ENCODE measurements at regions not wholly inside any gene's neighbourhood (a gene's known extent, or its start where the extent isn't known, plus 50 kb on each side); places are given as distances from the start of the nearest gene placed in this dataset.

DNA sequence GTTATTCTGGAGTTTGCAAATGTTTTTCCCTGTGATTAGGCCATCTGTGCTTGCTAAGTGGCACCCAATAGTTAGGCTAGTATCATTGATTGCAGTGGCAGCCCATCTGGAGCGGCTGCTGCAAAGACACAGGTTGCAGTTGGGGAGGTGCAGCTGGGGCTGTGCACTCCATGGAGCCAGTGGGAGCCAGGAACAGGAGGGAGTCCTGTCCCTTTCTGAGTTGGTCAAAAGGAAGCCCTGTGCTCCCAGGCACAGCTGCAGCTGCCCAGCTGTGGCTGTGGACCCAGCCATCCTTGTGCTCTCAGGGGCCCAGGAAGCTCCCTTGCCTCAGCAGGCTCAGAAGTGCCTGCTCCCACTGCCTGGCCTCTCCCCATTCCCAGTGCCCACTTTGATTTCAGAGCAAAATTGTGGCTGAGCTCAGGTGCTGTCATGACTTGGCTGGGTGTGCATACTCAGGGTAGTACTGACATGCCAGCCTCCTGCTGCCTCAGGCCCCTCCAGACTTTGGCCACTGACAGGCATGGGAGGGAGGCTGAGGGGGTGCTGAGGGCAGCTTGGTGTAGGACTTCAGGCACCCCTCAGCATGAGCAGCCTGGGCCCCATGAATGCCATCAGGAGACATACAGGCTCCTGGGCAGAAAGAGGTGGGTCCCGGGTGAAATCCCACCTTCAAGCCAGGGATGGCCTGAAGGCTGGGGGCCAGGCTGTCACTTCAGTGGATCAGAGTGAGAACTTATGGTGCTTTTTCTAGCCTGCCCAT is 270.6 kb downstream of the PCDH20 start:
- DNase-seq (ENCODE audit: low spot score) (no peak), ATAC-seq (no peak)
- no peak overlapping the region for H3K27ac Mint-ChIP-seq
- H3K4me3 Mint-ChIP-seq, result no peak overlapping the region
- no peaks in the 10 kb centered on the region for H3K27me3 Mint-ChIP-seq (ENCODE audit: low read depth)
- peaks cover 4% of the 10 kb centered on the region for H3K9me3 Mint-ChIP-seq
- H3K36me3 Mint-ChIP-seq, result peaks cover 2% of the 10 kb centered on the region; the same call in 1 of the 2 replicates
- TF ChIP-seq, protein P1, sequence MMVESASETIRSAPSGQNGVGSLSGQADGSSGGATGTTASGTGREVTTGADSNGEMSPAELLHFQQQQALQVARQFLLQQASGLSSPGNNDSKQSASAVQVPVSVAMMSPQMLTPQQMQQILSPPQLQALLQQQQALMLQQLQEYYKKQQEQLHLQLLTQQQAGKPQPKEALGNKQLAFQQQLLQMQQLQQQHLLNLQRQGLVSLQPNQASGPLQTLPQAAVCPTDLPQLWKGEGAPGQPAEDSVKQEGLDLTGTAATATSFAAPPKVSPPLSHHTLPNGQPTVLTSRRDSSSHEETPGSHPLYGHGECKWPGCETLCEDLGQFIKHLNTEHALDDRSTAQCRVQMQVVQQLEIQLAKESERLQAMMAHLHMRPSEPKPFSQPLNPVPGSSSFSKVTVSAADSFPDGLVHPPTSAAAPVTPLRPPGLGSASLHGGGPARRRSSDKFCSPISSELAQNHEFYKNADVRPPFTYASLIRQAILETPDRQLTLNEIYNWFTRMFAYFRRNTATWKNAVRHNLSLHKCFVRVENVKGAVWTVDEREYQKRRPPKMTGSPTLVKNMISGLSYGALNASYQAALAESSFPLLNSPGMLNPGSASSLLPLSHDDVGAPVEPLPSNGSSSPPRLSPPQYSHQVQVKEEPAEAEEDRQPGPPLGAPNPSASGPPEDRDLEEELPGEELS (CRISPR knock-in tag; IDR thresholded peaks at IDR 0.05), result no peak
- TF ChIP-seq TEAD4 (CRISPR knock-in tag; IDR thresholded peaks at IDR 0.05) (no peak), MYBL2 (CRISPR knock-in tag; IDR thresholded peaks at IDR 0.05) (no peak)
- TF ChIP-seq, protein P2, sequence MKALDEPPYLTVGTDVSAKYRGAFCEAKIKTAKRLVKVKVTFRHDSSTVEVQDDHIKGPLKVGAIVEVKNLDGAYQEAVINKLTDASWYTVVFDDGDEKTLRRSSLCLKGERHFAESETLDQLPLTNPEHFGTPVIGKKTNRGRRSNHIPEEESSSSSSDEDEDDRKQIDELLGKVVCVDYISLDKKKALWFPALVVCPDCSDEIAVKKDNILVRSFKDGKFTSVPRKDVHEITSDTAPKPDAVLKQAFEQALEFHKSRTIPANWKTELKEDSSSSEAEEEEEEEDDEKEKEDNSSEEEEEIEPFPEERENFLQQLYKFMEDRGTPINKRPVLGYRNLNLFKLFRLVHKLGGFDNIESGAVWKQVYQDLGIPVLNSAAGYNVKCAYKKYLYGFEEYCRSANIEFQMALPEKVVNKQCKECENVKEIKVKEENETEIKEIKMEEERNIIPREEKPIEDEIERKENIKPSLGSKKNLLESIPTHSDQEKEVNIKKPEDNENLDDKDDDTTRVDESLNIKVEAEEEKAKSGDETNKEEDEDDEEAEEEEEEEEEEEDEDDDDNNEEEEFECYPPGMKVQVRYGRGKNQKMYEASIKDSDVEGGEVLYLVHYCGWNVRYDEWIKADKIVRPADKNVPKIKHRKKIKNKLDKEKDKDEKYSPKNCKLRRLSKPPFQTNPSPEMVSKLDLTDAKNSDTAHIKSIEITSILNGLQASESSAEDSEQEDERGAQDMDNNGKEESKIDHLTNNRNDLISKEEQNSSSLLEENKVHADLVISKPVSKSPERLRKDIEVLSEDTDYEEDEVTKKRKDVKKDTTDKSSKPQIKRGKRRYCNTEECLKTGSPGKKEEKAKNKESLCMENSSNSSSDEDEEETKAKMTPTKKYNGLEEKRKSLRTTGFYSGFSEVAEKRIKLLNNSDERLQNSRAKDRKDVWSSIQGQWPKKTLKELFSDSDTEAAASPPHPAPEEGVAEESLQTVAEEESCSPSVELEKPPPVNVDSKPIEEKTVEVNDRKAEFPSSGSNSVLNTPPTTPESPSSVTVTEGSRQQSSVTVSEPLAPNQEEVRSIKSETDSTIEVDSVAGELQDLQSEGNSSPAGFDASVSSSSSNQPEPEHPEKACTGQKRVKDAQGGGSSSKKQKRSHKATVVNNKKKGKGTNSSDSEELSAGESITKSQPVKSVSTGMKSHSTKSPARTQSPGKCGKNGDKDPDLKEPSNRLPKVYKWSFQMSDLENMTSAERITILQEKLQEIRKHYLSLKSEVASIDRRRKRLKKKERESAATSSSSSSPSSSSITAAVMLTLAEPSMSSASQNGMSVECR (CRISPR knock-in tag; IDR thresholded peaks at IDR 0.05; ENCODE audit: borderline replicate concordance), result no peak
- H3K4me1 Mint-ChIP-seq, result no peaks in the 10 kb centered on the region
- ChIA-PET CTCF (interaction anchor here (1.0 kb wide), 1 partner anchor 19 kb away, joined by 4 read pairs; no protein-coding TSS in a partner anchor), POLR2A (no interaction called here)

DNA sequence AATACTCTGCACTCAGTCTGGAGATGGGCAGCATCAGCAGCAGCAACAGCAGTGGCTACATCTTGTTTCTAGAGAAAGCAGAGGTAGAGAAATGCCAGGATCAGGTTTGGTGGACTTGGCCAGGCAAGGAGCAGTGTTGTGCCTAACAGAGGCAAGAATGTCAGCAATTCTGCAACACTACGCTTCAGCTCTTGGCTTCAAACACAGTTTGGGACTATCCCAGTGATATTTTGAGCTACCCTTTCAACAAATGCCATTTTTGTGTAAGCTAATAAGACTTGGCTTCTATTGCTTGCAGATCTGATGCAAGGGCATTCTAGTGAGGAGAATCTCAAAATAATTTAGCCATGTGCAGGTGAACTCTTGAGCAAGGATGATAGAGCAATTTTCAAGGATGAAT is 271.3 kb downstream of the PCDH20 start:
- no peaks in the 10 kb centered on the region for H3K27me3 Mint-ChIP-seq (ENCODE audit: low read depth)
- no peaks in the 10 kb centered on the region for H3K4me1 Mint-ChIP-seq
- CTCF ChIA-PET, result no interaction called here
- H3K9me3 Mint-ChIP-seq, result peaks cover 4% of the 10 kb centered on the region
- no peak overlapping the region for H3K27ac Mint-ChIP-seq
- DNase-seq (ENCODE audit: low spot score) (no peak), ATAC-seq (no peak)
- TF ChIP-seq, protein P3, sequence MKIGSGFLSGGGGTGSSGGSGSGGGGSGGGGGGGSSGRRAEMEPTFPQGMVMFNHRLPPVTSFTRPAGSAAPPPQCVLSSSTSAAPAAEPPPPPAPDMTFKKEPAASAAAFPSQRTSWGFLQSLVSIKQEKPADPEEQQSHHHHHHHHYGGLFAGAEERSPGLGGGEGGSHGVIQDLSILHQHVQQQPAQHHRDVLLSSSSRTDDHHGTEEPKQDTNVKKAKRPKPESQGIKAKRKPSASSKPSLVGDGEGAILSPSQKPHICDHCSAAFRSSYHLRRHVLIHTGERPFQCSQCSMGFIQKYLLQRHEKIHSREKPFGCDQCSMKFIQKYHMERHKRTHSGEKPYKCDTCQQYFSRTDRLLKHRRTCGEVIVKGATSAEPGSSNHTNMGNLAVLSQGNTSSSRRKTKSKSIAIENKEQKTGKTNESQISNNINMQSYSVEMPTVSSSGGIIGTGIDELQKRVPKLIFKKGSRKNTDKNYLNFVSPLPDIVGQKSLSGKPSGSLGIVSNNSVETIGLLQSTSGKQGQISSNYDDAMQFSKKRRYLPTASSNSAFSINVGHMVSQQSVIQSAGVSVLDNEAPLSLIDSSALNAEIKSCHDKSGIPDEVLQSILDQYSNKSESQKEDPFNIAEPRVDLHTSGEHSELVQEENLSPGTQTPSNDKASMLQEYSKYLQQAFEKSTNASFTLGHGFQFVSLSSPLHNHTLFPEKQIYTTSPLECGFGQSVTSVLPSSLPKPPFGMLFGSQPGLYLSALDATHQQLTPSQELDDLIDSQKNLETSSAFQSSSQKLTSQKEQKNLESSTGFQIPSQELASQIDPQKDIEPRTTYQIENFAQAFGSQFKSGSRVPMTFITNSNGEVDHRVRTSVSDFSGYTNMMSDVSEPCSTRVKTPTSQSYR (CRISPR knock-in tag; IDR thresholded peaks at IDR 0.05), result no peak
- TF ChIP-seq MYBL2 (CRISPR knock-in tag; IDR thresholded peaks at IDR 0.05), result no peak
- no peak for TF ChIP-seq NR3C1 (CRISPR knock-in tag; conservative IDR thresholded peaks at IDR 0.05; ENCODE audit: low read depth)
- H3K36me3 Mint-ChIP-seq, result peaks cover 2% of the 10 kb centered on the region; the same call in 1 of the 2 replicates
- no peak overlapping the region for H3K4me3 Mint-ChIP-seq
- POLR2A ChIA-PET, result no interaction called here

DNA sequence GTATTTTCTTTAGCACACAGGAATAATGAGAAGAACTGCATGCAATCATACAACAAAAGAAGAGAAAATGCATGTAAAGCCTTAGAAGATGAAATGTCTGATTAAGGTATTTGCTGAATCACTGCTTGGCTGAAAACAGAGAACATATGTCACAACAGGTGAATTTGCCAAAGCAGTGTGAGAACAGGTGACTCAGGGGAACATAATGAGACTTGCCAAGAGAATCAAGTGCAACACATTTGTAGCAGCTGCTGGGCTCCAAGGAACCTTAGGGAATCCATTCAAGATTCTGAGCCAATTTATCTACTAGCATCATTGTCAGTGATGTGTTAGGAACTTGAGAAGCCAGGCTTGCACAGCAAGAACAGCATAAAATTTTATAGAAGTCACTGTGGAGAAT is 273.1 kb downstream of the PCDH20 start:
- no peaks in the 10 kb centered on the region for H3K4me1 Mint-ChIP-seq
- ChIA-PET CTCF (no interaction called here), POLR2A (no interaction called here)
- peaks cover 2% of the 10 kb centered on the region; the same call in 1 of the 2 replicates for H3K36me3 Mint-ChIP-seq
- H3K27ac Mint-ChIP-seq, result no peak overlapping the region
- no peak overlapping the region for H3K4me3 Mint-ChIP-seq
- no peak for ATAC-seq
- no peak for DNase-seq (ENCODE audit: low spot score)
- H3K9me3 Mint-ChIP-seq, result peaks cover 4% of the 10 kb centered on the region
- no peaks in the 10 kb centered on the region for H3K27me3 Mint-ChIP-seq (ENCODE audit: low read depth)
- TF ChIP-seq ZNF232 (CRISPR knock-in tag; IDR thresholded peaks at IDR 0.05) (no peak), FOXP1 (CRISPR knock-in tag; IDR thresholded peaks at IDR 0.05; ENCODE audit: borderline replicate concordance) (no peak), FOXJ3 (CRISPR knock-in tag; IDR thresholded peaks at IDR 0.05; ENCODE audit: borderline replicate concordance) (no peak), OVOL2 (CRISPR knock-in tag; IDR thresholded peaks at IDR 0.05; ENCODE audit: borderline replicate concordance) (no peak), ZBTB21 (CRISPR knock-in tag; IDR thresholded peaks at IDR 0.05; ENCODE audit: borderline replicate concordance) (no peak), ATF1 (CRISPR knock-in tag; IDR thresholded peaks at IDR 0.05) (no peak), NFATC4 (CRISPR knock-in tag; IDR thresholded peaks at IDR 0.05) (no peak), ESRRA (CRISPR knock-in tag; IDR thresholded peaks at IDR 0.05; ENCODE audit: borderline replicate concordance) (no peak), PRRX2 (CRISPR knock-in tag; IDR thresholded peaks at IDR 0.05) (no peak), ELF4 (CRISPR knock-in tag; IDR thresholded peaks at IDR 0.05; ENCODE audit: low read depth) (no peak)
- TF ChIP-seq, protein P4, sequence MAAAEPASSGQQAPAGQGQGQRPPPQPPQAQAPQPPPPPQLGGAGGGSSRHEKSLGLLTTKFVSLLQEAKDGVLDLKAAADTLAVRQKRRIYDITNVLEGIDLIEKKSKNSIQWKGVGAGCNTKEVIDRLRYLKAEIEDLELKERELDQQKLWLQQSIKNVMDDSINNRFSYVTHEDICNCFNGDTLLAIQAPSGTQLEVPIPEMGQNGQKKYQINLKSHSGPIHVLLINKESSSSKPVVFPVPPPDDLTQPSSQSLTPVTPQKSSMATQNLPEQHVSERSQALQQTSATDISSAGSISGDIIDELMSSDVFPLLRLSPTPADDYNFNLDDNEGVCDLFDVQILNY (CRISPR knock-in tag; IDR thresholded peaks at IDR 0.05), result no peak
- TF ChIP-seq, protein P5, sequence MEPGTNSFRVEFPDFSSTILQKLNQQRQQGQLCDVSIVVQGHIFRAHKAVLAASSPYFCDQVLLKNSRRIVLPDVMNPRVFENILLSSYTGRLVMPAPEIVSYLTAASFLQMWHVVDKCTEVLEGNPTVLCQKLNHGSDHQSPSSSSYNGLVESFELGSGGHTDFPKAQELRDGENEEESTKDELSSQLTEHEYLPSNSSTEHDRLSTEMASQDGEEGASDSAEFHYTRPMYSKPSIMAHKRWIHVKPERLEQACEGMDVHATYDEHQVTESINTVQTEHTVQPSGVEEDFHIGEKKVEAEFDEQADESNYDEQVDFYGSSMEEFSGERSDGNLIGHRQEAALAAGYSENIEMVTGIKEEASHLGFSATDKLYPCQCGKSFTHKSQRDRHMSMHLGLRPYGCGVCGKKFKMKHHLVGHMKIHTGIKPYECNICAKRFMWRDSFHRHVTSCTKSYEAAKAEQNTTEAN (CRISPR knock-in tag; IDR thresholded peaks at IDR 0.05), result no peak
- TF ChIP-seq, protein P6, sequence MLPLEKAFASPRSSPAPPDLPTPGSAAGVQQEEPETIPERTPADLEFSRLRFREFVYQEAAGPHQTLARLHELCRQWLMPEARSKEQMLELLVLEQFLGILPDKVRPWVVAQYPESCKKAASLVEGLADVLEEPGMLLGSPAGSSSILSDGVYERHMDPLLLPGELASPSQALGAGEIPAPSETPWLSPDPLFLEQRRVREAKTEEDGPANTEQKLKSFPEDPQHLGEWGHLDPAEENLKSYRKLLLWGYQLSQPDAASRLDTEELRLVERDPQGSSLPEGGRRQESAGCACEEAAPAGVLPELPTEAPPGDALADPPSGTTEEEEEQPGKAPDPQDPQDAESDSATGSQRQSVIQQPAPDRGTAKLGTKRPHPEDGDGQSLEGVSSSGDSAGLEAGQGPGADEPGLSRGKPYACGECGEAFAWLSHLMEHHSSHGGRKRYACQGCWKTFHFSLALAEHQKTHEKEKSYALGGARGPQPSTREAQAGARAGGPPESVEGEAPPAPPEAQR (CRISPR knock-in tag; IDR thresholded peaks at IDR 0.05), result no peak

Measured in WTC11 (cell line).